HuH-7.5 (cell line): ENCODE measurements at regions not wholly inside any gene's neighbourhood (a gene's known extent, or its start where the extent isn't known, plus 50 kb on each side); places are given as distances from the start of the nearest gene placed in this dataset.
"Not testable (repeated sequence)": the region's sequence is repeated elsewhere in the genome, so short reads cannot be mapped to it uniquely, and the experiment has no call there.

Source experiments
- DNase-seq: peaks from one replicate; pipeline ENCODE4 v3.0.0; 2011; ENCODE audit warnings: low spot score

DNA sequence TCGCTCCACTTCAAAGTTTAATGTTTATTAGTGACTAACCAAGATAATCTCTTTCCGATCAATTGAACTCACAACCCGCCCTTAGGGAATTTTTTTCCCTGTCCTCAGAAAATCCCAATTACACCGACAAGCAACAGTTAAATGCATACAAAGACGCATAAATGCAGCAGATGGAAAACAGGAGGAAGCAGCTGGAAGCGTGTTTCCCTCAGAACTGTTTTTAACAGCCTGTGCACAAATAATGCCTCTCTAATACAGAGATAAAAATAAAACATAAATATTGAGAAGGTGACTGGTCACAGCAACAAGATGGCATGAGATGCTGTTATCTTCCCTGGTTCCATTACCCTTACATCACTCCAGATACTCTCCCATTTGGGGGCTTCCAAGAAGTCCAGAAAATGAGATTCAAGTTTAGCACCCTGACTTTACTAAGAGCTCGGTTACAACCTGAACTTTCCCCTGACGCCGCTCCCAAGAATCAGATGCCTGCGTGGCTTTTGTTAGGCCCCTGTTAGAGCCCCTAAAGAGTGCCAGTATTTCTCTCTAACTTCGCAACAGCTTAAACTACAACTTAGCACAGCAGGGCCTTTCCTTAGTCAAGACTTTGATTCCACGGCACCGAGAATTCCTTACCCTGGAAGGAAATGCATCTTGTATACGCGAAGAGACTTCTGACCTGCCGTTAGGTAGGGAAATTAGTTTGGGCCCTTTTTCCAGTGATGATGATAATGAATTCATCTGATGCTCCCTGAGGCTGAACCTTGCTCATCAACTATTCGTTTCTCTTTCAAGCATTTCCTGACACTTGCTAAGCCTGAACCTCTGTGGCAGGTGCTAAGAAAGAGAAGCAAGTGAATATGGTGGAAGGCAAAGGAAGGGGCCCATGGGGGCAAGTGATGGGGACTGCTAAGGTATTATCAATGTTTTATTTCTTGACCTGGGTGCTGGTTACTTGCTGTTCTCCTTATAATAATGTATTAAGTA, 137.7 kb upstream of the SMYD2 start:
- no peak for DNase-seq

DNA sequence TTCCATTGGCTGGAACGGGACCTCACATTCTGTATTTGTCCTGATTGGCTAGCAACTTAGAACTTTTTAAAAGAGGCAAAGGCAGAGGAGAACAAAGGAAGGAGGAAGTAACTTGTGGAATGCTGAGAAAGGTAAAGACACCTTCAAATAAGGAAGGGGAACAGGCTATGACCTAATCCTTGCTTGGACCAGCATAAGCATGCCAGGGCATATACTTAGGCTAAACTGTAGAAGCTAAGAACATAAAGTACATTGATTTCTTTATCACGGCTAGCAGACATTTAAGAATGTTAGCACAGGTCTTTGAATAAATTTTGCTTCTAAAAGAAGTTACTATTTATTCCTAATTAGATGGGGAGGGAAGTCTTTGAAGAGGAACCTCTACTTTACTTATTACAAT, 136.4 kb upstream of the SMYD2 start:
- not testable (repeated sequence) for DNase-seq

GRCh38 chr1:214146523-214146922, 134.4 kb upstream of the SMYD2 start:
- no peak for DNase-seq

- DNase-seq, result no peak
Observed at GRCh38 chr1:214154596-214155292, 126.2 kb upstream of the SMYD2 start.

DNA sequence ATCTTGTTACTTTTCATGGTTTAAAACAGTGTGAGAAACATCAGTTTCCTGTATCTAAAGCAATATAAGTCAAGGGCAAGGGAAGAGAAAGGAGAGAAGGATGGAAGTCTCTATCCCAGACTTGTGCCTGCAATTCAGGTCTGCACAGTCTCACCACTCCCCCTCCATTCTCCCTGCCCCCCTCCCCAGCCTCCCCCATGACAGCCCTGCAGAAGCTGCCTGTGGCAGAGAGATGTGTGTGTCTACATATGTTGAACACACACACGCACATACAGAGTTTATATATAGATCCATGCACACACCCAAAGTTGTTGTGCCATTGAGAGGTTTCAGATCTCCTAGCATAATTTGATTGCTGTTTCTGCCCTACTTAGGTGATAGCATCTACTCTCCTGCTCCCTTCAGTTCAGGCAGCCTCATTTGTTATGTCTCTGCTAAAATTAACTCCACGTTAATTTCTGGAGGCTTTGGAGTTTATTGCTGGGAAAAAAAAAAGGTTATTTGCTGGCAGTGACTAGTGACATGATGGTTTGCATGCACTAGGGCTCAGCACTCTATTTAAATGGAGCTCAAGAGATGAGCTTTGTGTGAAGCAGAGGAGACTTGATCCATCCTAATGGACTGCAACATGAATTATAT, 124.9 kb upstream of the SMYD2 start:
- DNase-seq, result no peak

DNA sequence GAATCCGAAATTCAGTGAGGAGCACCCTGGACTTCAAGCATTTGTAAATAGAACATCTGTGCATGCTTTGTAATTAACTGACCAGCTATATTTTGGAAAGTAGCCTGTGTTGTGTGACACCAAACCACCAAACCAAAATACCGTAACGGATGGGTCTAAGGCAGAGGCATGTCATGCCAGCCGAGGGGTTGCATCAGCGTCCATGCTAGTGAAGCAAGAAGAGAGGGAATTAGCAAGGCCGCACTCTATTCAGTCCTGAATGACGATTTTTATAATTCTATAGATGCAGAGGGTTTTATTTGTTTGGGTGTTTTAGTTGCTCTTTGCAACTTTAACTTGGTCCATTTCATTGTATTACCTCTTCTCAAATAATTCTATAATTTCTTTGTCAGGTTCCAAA, 116.8 kb upstream of the SMYD2 start:
- no peak for DNase-seq

GRCh38 chr1:214165850-214166374, 115.0 kb upstream of the SMYD2 start:
- no peak for DNase-seq

DNA sequence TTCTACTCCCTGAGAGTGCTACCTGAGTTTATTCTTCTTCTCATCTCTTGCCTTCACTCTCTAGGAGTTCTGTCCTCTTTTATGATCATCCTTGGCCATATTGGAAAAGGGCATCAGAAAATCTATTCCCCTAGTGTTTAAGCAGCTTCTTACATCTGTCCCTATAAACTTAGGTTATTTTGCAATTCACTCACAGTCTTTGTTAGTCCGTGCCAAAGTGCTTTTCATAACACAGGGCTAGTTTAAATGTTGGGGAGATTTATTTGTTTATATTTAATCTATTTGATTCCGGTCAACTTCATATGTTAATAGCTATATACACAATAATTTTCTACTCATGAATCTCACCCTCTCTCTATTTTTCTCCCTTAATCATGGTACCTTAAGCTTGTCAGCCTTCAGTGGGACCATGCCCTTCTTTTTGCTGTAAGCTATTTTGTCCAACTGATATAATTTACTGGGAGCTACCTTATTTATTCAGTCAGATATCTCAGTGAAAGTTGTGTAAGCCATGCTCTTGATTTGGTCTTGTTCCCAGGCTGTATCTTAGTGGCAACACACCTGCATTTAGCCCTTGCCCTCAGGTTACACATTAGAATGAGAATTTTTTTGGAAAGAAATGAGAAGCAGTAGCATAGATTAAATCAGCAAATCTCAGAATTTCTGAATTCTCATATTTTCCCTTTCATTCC, 106.3 kb upstream of the SMYD2 start:
- no peak for DNase-seq

DNA sequence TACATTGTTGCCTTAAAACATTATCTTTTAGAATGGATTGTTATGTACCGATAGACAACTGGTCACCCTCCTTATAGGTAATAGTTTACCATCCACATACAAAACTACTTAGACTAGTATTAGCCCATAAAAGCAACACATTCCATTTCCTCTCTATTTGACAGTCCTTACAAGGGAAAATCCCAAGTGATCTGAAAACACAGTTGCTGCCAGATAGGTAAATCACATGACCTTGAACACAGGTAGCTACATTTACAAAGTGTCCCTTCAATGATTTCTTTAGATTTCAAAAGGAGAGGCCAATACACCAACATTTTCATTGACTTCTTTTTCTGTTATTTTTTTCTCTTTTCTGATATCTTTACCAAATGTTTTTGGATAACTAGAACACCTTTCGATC, 102.9 kb upstream of the SMYD2 start:
- no peak for DNase-seq

- DNase-seq, result no peak
Observed at GRCh38 chr1:214184992-214185391, 96.0 kb upstream of the SMYD2 start.

DNA sequence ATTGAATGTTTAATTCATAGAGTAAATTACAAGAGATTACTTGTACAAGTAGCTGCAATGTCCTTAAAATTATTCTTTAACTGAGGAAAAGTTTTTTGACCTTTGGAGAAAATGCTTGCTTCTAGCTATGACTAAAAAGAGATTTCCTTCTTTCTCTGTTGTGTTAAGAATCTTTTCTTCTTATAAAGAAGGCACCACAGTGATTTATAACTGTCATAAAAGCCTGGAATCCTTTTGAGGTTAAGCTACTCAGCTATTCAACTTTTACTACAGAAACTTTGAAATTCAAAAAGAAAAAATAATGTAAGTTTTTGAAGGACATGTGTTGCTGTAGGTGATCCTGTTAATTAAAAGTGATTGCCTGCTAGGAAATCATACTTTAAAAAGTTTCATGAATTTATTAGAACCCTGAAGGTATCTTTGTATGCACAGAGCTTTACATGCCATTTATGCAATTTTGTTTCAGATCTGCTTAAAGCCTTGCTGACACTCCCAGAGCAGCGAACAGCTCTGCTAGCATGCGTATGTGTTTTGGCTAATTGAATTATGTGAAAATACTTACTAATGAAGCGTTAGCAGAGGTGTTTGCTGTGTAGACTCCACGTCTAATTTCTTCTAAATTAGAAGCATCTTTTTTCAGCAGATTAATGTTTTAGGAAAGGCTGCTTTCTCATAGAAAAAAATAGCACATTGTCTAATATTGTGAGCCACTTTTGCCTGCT, 94.7 kb upstream of the SMYD2 start:
- DNase-seq, result no peak

DNA sequence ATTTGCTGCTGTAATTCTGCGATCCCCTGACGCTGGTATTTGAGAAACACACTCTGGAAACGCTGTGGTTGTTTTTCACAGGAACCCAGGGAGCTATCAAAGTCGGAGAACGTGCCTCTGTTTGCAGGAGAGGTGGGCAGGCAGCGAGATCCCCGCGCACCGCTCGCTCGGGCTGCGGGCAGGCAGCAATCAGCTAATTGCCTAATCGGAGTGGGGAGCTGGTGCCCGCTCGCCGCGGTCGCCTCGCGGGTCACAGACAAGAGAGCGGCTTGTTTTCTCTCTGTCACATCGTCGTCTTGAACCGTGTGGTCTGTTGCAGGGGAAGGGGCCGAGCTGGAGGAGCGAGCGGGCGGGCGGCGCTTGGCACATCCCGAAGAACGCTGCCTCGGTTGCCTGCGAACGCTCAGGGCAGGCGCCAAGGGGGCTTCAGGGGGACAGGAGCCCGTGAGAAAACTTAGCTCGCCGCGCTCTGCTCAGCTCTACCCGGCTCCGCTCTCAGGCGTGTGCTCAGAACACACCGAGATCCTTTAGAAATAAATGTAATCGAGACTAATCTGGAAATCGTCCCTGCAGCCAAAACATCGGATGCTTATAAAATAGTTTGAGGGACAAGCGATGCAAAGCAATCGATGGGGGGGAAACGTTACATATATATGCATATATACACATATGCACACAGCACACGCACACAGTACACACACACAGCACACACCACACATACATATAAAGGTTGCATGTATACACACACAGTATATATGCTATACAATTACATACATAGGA, 93.6 kb upstream of the SMYD2 start:
- no peak for DNase-seq

DNA sequence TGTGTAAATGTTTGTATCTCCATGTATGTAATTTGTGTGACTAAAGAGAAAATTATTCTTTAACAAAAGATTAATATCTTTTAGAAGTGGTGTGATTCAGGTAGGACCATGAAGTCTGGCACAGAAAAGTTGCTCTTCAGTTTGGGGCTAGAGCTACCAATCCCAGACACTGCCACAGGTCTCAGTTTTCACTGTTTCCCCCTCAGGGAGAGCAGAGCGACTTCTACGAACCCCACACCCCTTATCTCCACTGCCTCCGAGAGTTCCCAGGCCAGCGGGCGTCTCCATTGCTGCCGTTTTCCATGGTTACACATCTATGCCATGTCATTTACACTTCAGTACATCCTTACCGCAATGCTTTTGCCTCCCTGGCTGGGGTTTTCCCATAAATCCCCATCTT, 93.0 kb upstream of the SMYD2 start:
- DNase-seq, result no peak

- no peak for DNase-seq
Observed at GRCh38 chr1:214188835-214189234, 92.1 kb upstream of the SMYD2 start.

GRCh38 chr1:214192825-214193643, 87.9 kb upstream of the SMYD2 start:
- DNase-seq, result no peak

DNA sequence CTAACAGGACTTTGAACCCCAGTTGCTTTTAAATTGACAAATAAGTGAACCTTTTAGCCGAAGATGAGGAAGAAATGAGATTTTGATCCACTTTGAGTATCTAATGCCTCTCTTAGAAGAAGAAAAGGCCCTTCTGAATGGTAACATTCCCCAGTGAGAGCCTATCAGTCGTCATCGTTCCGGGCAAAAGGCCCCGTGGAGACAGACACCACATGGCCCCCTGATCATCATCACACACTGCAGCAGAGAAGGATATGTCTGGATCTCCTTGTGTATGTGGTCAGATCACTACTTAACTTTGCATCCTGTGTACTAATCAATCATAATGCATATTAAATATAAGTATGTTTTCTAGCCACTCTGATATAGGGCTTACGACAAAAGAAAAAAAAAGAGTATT, 87.3 kb upstream of the SMYD2 start:
- no peak for DNase-seq

DNA sequence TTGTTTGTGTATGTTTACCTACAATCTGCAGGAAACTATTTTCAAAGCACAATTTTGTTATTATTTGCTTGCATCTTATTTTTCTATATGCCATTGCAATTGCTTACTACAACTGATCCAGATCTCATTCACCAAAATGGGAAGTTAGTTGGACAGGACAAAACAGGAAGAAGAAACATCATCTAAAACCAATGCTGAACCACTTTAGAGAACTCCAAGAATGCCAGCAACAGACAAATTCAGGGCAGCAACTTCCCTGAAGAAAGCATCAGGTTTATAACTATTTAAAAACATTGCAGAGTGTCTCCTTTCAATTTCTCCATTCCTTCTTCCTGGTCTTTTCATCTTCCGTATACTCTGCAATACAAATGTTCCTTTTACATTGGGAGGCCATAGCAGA, 82.4 kb upstream of the SMYD2 start:
- DNase-seq, result no peak

- no peak for DNase-seq
Observed at GRCh38 chr1:214199585-214199984, 81.4 kb upstream of the SMYD2 start.

DNA sequence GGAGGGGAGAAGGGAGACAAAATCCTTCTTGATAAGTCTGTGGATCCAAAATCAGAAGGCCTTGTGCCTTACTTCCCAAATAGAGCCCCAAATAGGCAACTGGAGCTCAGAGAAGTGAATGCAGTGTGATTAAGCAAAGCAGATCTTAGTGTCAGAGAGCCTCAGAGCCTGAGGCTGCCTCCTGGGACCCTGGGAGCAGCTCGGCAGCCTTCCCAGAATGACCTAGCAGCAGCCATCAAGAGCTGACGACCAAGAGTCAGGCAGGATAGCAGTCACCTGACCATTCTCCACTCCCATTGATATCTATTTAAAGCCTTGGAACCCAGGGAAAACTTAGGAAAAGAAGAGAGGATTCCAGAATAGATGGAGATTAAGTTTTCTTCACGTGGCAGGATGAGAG, 78.0 kb upstream of the SMYD2 start:
- DNase-seq, result no peak

- DNase-seq, result no peak
Observed at GRCh38 chr1:214205053-214205452, 75.9 kb upstream of the SMYD2 start.
